ENCODE measurements at regions not wholly inside any gene's neighbourhood (a gene's known extent, or its start where the extent isn't known, plus 50 kb on each side); places are given as distances from the start of the nearest gene placed in this dataset.
"Not testable (repeated sequence)": the region's sequence is repeated elsewhere in the genome, so short reads cannot be mapped to it uniquely, and the experiment has no call there.

DNA sequence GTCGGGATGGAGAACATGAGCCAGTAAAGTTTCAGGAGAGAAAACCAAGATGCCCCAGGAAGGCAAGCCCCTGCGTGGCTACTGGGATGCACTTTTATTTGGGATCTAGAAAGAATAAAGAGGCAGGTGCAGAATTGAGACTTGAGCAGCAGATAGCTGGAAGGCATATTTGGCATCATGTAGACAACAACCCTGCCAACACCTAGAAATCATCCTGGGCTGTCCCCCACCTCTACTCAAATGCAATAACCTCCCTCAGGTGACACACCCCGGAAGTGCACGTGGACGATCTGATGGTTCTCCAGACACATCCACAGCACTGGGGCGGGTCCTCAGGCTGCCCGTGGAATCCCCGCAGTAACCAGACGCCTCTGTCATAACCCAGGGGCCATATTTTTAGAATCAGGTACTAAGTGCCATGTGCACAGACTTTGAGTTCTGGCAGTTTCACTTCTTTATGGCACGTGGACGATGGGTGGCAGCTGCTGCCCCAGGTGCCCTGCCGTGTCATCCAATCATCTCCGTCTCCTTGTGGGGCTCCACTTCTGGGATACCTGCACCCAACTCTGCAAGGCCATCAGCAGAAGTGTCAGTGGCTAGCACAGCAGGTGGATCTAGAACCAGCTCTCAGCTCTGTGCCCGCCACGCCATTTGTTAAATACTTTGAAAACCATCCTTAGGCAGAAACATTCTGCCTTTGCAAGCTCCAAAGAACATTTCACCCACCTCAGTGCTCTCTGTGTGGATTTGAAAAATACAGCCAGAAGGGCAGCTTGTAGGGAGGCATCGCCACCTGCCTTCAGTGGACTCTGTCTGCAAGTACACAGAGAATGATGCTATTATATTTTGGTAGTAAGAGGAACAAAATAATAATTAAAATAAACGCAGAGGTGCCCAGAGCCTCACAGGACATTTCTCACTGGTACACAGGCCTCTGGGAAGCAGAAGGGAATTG lies 771.7 kb upstream of the TMEM132C start:
- DNase-seq (ENCODE audit: low spot score in 2 of 2) = no peak
- FAIRE-seq = no peak

DNA sequence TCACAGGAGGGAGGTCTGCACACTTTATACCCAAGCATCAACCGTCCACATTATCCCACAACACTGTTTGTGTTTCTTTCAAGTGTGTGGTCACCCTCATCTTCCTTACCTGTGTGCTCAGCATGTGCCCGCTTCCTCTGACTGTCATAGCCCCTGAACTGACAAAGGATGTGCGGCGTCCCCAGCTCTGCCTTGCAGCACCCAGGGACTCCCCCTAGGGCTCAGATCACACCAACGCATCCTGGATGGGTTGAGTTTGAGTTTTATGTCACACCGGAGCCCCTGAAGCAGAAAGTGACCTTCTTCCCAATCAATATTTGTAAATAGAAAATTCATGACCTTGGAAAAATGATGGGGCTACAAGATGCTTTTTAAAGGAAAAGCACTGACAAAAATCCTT lies 770.7 kb upstream of the TMEM132C start:
- FAIRE-seq (no peak), DNase-seq (ENCODE audit: low spot score in 2 of 2) (no peak)

DNA sequence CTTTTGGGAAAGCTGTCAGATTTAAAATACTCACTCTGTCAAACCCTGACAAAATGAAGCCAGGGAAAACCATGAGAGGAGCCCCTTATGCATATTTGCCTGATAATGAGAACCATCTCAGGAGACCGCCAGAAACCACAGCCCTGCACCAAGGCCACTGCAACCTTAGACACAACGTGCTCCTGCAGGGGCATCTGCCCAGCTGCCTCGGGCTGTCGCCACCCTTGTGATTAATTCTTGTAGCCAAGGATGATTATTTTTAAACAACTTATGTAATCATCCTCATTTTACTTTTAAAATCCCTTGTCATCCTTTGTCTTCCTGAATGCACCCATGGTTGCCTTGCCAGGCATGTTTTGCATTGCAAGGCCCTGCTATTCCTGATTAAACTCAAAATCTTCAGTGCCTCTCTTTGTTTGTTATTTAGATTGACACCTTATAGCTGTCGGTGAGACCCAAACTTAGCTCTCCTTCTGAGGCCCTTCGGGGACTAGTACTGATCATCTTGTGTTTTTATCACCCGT lies 766.4 kb upstream of the TMEM132C start:
- no peak for FAIRE-seq
- no peak for DNase-seq (ENCODE audit: low spot score in 2 of 2)

DNA sequence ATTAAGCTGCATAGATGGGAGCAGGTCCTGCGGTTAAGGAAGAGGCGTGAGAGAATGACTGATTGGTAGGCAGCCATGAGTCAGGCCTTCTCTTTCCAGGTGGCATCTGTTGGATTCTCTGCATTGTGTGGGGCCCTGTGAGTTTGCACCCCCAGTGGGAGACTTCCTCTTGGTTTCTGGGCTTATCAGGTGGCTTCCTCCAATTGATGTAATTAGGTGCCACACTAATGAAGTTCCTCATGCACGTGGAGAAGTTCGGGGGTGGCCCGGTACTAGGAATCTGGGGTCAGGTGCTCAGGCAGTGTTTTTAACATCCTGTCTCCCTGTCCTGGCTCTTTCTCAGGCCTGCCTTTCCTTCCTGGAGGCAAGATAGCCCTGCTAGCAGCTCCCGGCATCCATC lies 765.1 kb upstream of the TMEM132C start:
- no peak for DNase-seq (ENCODE audit: low spot score in 2 of 2)
- no peak for FAIRE-seq

DNA sequence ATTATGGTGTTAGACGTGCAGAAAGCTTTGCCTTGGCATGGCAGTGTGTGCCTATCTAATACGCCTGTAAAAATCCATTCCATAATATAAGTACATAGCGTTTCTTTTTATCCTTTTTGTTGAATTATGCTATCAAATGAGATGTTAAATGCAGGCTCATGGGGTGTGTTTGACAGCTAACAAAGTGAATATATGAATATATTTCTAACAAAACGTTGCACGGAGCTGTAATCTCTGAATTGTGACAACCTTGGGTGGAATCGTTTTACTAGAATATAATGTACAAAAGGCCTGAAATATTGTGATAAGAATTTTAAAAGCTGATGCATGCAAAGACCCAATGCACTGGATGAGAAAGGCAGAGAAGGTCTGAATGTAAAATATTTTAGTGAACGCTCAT lies 763.7 kb upstream of the TMEM132C start:
- DNase-seq (ENCODE audit: low spot score in 2 of 2) = no peak
- no peak for FAIRE-seq

DNA sequence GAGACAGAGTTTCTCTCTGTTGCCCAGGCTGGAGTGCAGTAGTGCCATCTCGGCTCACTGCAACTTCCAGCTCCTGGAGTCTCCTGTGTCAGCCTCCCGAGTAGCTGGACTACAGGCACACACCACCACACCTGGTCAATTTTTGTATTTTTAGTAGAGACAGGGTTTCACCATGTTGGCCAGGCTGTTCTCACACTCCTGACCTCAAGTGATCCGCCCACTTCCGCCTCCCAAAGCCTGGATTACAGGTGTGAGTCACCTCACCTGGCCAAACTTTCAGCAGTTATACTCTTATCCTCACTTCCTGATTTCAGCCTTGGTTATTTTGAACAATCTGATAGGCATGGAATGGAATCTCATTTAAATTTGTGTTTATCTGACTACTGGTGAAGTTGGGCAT lies 763.0 kb upstream of the TMEM132C start:
- not testable (repeated sequence) for DNase-seq (ENCODE audit: low spot score in 2 of 2); FAIRE-seq

DNA sequence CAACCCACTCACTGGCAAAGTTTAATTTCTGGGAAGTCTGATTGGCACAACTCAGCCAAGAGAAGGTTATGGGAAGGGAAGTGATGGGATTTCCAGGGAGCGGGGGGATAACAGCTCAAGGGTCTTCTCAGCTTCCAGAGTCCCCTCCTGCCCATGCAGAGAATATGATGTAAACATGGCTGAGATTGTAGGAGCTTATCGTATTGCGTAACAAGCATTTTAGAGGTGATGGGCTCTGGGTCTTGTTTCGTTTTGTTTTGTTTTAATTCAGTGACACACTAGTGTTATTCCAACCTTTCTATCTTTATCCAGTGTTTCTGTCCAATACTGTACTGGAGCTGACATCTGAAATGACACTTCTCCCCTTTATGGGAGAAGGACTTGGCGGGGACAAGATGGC lies 762.1 kb upstream of the TMEM132C start:
- no peak for DNase-seq (ENCODE audit: low spot score in 2 of 2)
- FAIRE-seq = no peak

DNA sequence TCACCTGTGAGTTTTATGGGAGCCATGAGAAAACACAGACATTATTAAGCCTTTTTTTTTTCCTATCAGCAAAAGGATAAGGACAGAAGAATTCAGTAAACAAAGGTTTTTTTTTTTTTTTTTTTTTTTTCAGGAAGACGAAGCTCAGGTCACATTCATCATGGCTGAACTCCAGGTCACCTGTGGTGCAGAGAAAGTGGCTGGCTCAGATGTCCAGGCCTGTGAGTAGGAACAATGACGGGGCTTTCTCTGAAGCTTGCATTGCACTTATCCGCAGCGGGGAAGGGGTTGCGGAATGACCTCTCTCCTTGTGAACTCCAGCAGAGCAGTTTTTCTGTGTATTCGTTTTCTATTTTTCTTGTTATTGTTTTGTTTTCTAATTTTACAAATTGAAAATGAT lies 759.6 kb upstream of the TMEM132C start:
- DNase-seq (ENCODE audit: low spot score in 2 of 2) (no peak), FAIRE-seq (no peak)

DNA sequence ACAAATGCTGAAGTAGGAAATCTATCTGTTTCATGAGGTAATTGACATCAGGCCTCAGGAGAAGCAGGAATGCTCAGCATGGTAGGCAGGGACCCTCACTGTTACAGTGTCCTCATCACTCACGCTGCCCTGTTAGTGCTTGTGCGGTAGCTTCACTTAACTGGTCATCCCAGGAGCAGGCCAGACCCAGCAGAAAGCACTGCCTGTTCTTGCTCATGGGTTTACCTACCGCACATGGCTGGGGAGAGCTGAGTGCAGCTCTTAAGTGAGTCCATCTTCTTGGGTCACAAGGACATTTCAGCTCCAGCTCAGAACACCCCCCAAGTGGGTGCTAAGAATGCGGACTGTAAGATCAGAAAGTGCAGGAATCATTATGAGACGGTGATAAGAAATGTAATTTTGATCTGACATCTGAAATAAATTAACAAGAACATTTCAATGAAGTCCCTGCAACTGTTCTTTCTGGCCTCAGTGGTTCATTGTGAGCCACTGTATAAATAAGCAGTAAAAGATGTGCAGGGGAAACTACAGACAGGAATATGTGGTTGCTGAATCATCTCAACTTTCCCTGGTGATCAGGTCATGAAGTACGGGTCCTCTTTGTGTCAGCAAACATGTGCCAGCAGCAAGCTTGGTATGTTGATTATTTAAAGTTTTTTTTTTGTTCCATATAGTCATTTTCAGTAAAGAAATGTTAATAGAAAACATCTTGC lies 757.7 kb upstream of the TMEM132C start:
- no peak for DNase-seq (ENCODE audit: low spot score in 2 of 2)
- no peak for FAIRE-seq

DNA sequence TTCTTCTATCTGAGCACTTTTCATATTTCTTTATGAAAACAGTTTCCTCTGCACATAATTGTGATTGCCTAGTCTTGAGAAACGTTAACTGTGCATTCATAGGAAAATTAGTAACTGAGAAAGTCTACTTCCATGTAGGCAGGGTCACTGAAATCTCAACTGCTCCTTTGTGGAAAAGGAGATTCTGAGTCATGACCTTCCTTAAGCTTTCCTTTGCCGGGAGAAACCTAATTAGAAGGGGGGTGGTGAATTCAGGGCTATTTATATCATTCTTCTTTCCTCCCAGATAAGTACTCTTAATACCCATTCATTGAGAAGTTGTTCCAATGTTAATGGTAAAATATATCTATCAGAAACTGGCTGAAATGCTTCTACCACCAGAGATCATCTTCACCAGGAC lies 751.0 kb upstream of the TMEM132C start:
- FAIRE-seq (no peak), DNase-seq (ENCODE audit: low spot score in 2 of 2) (no peak)

DNA sequence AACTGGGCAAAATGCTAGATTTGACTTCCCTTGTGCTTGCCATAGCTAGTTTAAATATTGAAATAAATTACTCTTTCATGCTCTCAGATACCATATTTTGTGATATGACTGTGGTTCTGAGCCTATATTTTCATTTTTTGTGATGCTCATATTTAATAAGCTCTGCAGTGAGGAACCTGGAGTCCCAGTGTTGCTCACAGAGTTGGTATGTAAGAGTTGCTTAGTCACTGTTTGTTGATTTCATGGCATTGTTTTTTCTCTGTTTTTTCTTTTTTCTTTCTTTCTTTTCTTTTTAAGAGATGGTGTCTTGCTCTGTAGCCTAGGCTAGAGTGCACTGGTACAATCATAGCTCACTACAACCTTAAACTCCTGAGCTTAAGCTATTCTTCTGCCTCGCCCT lies 750.5 kb upstream of the TMEM132C start:
- FAIRE-seq (no peak), DNase-seq (ENCODE audit: low spot score in 2 of 2) (no peak)

DNA sequence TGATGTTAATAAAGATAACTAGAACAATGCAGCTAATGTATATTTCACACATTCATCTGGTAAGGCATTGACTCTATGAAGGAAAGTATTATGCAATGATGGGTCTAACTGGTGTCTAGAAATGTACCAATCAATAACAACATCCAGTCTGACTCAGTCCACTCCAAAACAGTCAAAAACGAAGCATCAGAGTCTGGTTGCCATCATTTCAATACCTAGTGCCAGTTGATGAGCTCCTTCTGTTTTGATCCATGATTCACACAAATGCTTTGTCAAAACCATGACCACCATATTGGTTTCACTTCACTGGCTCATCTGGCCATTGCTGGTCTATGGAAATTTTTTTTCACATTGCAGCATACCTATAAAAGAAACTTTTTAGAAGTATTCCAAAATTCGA lies 747.2 kb upstream of the TMEM132C start:
- DNase-seq (ENCODE audit: low spot score in 2 of 2) = no peak
- no peak for FAIRE-seq

DNA sequence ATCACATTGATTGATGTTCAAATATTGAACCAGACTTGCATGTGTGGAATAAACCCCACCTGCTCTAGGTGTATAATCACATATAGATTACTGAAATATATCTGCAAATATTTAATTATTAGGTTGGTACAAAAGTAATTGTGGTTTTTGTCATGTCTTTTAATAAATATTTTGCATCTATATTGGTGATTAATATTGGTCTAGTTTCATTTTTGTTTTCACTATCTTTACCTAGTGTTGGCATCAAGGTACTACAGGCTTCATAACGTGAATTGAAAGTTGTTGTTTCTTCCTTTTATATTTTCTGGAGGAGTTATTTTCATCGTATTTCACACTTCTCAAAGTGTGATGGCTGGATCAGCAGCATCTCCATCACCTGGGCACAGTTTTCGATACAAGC lies 740.0 kb upstream of the TMEM132C start:
- FAIRE-seq (no peak), DNase-seq (ENCODE audit: low spot score in 2 of 2) (no peak)

DNA sequence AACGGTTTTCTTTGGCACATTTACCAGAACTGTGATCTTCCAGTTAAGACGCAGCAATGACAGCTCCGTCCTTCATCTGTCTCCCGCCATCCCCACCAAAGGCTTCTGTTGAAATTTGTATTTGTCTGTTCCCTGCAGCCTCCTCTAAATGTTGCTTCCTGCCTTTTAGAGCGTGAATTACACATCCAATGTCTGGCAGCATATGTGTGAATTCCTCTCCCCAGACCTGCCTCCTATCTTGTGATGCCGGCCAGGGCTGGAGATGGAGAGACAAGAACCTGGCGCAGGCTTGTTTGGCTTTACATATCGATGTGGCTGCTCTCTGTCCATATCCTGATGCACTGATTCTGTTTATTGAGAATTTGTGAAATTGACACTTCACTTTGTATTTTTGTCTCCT lies 738.4 kb upstream of the TMEM132C start:
- no peak for DNase-seq (ENCODE audit: low spot score in 2 of 2)
- FAIRE-seq = no peak

DNA sequence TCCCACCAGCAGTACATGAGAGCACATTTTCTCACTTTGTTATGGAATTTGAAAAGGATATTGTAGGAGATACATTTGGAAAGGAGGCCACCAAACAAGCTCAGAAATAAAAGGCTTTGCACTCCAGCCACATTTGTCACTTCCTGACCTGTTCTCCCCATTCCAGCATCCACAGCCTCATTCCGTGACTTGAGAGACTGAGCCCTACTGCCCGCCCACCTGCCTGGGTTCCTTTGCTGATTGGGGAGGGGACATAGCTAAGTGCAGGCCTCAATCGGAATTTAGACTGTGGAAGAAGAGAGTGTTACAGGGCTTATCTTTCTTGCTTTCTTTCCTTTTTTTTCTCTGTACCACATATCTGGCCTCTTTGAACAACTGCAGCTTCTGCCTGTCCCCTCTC lies 735.4 kb upstream of the TMEM132C start:
- no peak for FAIRE-seq
- no peak for DNase-seq (ENCODE audit: low spot score in 2 of 2)

DNA sequence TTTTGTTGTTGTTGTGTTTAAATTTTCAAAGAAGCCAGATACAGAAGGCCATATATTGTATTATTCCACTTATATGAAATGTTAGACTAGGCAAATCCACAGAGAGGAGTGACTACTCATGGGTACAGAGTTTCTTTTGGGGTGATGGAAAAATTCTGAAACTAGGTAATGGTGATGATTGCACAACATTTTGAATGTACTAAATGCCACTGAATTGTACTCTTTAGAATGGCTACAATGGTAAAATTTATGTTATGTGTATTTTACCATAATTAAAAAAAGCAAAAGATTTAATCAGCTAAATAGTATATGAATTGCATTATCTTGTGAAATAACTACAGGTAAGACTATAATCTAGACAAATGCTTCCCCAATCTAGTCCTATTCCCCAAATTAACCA lies 733.6 kb upstream of the TMEM132C start:
- no peak for DNase-seq (ENCODE audit: low spot score in 2 of 2)
- FAIRE-seq = no peak

DNA sequence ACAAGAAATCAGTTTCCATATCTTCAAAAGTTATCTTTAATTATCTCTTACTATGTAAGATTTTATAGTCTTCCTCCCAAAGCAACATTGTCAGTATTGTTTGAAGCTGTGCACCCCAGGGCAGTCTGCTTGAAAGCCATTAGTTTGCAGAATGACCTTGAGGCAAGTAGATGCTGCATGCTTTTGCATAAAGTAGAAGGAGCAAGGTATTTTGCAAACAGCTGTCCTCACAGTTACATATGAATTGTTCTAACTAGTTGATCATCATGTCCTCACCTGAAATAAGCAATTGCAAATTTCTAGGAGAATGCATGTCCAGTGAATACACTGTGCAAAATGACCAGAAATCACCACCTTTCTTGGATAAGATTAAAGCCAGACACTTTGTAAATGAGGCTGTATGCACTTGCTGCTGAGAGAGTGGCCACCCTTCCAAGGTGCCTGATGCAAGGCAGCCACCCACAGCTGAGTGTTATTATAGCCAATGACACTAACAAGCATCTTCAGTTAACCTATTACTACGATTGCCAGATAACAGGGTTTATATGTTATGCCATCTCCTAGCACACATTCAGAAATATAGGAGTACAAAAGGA lies 730.0 kb upstream of the TMEM132C start:
- FAIRE-seq = no peak
- DNase-seq (ENCODE audit: low spot score in 2 of 2) = no peak

DNA sequence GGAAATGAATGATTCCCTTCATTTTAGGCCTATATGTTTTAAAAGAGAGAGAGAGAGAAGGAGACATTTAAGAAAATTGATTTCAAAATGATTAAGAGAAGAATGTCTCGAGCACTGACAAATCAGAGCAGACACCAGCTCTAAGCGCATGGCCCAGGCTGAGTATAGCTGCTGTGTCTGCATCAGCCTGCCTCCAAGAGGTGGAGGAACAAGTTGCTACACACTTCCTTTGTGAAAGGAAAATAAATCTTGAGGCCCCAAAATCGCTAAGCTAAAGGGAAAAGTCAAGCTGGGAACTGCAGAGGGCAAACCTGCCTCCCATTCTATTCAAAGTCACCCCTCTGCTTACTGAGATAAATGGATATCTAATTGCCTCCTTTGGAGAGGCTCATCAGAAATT lies 728.7 kb upstream of the TMEM132C start:
- DNase-seq (ENCODE audit: low spot score in 2 of 2) (no peak), FAIRE-seq (no peak)

DNA sequence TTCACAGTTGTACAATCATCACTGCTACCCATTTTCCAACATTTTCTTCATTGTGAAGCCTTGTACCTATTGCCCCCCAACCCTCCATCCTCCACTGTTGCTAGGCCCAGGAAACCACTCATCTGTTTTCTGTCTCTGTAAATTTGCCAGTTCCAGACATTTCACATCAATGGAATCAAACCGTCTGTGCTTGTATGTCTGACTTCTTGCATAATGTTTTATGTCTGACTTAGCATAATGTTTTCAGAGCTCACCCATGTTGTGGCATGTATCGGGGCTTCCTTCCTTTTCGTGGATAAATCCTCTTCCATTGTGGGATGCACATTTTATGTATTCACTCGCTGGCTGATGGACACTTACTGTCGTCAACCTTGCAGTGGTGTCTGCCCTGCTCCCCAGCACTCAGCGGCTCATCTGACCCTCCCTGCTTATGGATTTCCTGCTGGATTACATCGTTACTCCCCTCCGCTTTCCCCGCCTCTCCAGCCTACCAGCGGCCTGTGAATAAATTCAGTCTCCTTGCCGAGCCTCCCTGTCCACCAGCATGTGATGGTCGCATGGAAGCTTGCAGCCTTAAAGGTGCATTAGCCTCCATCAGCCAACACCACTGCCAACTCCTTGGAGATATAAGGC lies 727.6 kb upstream of the TMEM132C start:
- FAIRE-seq = no peak
- DNase-seq (ENCODE audit: low spot score in 2 of 2) = no peak

DNA sequence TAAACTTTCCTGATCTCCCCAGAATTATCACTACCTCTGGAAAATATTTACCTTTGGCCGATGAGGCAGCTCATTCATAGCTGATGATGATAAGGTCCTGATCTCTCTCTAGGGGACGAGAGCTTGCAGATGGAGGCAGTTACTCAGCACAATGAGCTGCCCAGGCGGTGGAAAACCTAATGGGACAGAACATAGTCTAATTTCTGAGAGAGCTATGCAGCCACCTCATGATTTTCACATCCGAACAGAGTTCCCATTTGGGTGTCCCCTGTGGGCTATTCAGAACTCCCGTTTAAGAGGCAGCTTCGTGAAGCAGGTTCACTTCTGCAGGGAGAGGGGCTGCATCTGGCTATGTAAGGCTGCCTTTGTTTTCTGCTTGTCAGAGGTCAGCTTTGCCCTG lies 724.6 kb upstream of the TMEM132C start:
- no peak for FAIRE-seq
- DNase-seq (ENCODE audit: low spot score in 2 of 2) = no peak

DNA sequence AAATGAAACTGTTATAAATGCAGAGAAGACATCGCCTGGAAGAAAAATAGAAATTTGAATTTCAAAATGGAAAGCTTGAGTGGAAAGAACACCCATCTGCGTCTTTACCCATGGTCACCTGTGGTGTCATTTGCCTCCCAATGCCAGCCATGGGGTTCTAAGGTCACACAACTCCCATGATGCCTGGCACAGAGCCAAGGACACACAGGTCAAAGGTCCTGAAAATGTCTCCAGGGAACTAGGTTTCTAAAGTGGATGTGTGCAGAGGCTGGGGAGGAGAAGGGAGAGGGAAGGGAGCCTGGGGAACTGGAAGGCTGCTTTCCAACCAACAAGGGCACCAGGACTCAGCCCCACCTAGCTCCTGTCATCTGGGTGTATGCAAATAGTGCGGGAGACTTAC lies 724.0 kb upstream of the TMEM132C start:
- no peak for FAIRE-seq
- no peak for DNase-seq (ENCODE audit: low spot score in 2 of 2)

Measured in frontal cortex (tissue), 3 donors.